GM21360 (cell line): ENCODE measurements at regions not wholly inside any gene's neighbourhood (a gene's known extent, or its start where the extent isn't known, plus 50 kb on each side); places are given as distances from the start of the nearest gene placed in this dataset.
"Not testable (repeated sequence)": the region's sequence is repeated elsewhere in the genome, so short reads cannot be mapped to it uniquely, and the experiment has no call there.

Experiments used
- ATAC-seq: cut with Tn5 transposase; IDR thresholded peaks from one replicate; pipeline ENCODE4 v1.9.1; 2021; ENCODE audit warnings: mild to moderate bottlenecking, moderate library complexity; ENCODE audit not compliant: unreplicated experiment

- no peak for ATAC-seq
These were observed 196.3 kb downstream of the GPAT3 start for GRCh38 chr4:83732114-83732635.

GRCh38 chr4:83731609-83732008 lies 195.7 kb downstream of the GPAT3 start:
- no peak for ATAC-seq

GRCh38 chr4:83730958-83731357 lies 195.1 kb downstream of the GPAT3 start:
- not testable (repeated sequence) for ATAC-seq

GRCh38 chr4:83728191-83728590 lies 192.3 kb downstream of the GPAT3 start:
- ATAC-seq, result no peak

GRCh38 chr4:83725336-83726085 lies 189.6 kb downstream of the GPAT3 start:
- ATAC-seq, result no peak

- no peak for ATAC-seq
These were observed 188.8 kb downstream of the GPAT3 start for GRCh38 chr4:83724485-83725335.

- ATAC-seq, result no peak
These were observed 187.7 kb downstream of the GPAT3 start for GRCh38 chr4:83723609-83724008.

- ATAC-seq, result no peak
These were observed 186.9 kb downstream of the GPAT3 start for GRCh38 chr4:83722730-83723269.

GRCh38 chr4:83716874-83717273 lies 181.0 kb downstream of the GPAT3 start:
- no peak for ATAC-seq

GRCh38 chr4:83712890-83713289 lies 177.0 kb downstream of the GPAT3 start:
- ATAC-seq, result no peak

GRCh38 chr4:83709627-83710026 lies 173.7 kb downstream of the GPAT3 start:
- no peak for ATAC-seq

GRCh38 chr4:83708500-83709175 lies 172.7 kb downstream of the GPAT3 start:
- no peak for ATAC-seq

- no peak for ATAC-seq
These were observed 168.9 kb downstream of the GPAT3 start for GRCh38 chr4:83704786-83705185.

GRCh38 chr4:83703752-83704151 lies 167.8 kb downstream of the GPAT3 start:
- ATAC-seq, result no peak

GRCh38 chr4:83701041-83701440 lies 165.1 kb downstream of the GPAT3 start:
- ATAC-seq, result no peak

- ATAC-seq, result no peak
These were observed 163.4 kb downstream of the GPAT3 start for GRCh38 chr4:83699358-83699757.

- ATAC-seq, result no peak
These were observed 156.1 kb downstream of the GPAT3 start for GRCh38 chr4:83692028-83692427.

GRCh38 chr4:83686166-83686565 lies 150.3 kb downstream of the GPAT3 start:
- no peak for ATAC-seq

- ATAC-seq, result no peak
These were observed 143.8 kb downstream of the GPAT3 start for GRCh38 chr4:83679692-83680091.

GRCh38 chr4:83679254-83679653 lies 143.3 kb downstream of the GPAT3 start:
- ATAC-seq, result no peak

- ATAC-seq, result no peak
These were observed 141.7 kb downstream of the GPAT3 start for GRCh38 chr4:83677656-83678055.
